NCI-H1436 (cell line): ENCODE measurements at regions not wholly inside any gene's neighbourhood (a gene's known extent, or its start where the extent isn't known, plus 50 kb on each side); places are given as distances from the start of the nearest gene placed in this dataset.

Source experiments
- DNase-seq: peaks from one replicate; lab custom pipeline; 2025; lab: John Stamatoyannopoulos, UW

DNA sequence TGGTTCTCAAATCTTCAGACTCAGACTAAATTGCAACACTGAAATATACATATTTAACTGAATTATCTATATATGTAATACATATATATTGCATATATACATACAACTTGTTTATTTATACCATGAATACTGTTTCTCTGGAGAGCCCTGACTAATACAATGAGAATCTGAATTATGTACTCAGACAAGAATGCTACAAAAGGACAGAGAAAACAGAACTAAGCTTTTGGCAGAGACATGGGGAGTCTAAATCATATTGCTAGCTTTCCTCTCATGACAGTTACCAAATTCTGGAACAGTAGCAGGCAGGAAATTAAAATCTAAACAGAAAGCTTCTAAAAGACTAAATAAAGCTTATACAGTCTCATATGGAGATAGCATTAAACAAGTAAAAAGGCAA, 142.4 kb upstream of the KCNMB2 start:
- DNase-seq, result no peak

DNA sequence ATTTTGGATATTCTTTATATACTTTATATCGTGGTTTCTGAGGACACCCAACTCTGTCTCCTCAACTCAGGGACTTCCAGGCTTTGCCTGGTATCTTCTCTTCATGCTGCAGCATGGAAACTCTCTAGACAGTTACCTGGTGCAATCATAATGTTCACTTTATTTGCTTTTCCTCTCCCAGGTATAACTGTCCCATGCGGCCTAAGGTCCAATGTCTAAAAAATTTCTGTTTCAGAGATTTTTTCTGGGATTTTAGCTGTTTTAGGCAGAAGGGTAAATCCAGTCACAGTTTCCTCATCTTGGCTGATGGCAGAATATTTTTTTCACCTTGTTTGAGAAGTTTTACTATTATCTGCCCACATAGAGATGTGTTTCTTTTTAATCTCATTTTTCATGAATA, 139.9 kb upstream of the KCNMB2 start:
- no peak for DNase-seq

DNA sequence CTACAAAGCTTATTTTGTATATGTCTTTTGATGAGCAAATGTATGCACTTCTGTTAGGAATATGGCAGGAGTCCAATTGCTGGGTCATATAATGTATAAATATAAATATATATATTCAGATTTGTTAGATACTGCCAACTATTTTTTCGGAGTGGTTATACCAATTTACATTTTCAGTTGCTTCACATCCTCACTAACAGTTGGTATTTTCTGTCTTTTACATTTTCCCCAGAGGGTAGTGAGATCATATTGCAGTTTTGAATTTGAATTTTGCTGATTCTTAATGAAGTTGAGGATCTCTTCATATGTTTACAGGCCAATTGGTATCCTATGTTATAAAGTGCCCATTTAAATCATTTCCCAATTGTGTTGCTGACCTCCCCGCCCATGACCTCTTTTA, 139.0 kb upstream of the KCNMB2 start:
- DNase-seq, result no peak

DNA sequence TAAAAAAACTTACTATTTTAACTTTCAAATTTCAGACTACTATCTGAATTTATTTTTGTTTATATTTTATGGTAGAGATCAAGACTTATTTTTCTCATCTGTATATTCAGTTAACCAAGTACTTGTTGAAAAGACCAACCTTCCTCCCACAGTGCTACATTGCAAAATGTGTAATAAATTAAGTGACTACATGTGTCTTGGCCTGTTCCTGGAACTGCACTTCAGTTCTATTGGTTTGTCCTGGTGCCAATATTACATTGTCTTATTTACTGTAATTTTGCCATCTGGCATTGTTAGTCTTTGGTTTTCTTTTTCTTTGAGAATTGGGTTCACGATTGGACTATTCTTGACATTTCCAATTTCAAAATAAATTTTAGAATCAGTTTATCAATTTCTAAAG, 138.4 kb upstream of the KCNMB2 start:
- DNase-seq, result no peak

DNA sequence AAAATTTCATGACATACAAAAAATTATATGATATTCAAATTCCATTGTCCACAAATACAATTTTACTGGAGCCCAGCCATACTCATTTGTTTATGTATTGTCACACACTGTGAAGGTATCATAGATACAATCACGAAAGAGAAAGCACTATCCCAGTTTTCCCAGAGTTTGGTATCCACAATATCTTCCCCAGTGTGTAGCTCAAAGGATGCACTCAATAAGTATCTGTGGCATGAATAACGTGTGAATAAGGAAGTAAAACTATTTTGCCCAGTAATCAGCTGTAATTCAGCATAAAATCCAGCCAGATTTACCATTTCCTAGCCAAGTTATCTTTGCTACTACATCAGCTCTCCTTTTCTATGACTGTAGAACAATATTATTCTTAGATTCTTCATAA, 131.3 kb upstream of the KCNMB2 start:
- no peak for DNase-seq

DNA sequence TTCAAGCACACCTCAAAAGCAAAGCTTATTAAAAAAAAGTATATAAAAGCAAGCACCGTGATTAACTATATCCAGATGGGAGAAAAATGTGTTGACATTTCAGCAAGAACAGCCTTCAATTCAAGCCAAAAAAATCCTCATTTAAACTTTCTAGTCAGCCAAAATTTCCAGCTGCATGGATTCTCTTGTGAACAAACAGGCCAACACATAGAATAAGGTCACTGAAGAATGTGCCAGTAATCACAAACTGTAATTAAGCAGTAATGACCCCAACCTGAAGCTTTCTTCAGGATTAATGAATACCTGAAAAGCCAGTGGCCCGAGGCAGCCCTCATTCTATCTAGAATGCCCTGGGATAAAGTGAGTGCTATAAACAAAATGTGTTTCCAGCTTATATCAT, 130.7 kb upstream of the KCNMB2 start:
- no peak for DNase-seq

DNA sequence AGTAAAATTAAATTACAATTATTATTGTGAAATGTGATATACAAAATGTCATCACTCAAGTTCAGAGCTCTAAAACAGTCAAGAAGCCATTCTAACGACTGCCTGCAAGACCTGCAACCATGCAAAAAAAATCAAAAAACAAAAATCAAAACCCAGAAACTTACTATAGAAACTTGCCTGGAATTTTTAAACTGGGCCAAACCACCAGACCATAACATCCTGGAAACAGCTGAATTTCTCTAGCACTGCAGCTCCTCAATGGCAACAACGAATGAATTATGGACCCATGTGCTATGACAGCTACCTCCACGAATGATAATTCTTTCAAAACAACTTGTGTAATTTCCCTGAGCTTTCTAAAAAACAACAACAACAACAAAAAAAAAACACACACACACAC, 130.0 kb upstream of the KCNMB2 start:
- no peak for DNase-seq

DNA sequence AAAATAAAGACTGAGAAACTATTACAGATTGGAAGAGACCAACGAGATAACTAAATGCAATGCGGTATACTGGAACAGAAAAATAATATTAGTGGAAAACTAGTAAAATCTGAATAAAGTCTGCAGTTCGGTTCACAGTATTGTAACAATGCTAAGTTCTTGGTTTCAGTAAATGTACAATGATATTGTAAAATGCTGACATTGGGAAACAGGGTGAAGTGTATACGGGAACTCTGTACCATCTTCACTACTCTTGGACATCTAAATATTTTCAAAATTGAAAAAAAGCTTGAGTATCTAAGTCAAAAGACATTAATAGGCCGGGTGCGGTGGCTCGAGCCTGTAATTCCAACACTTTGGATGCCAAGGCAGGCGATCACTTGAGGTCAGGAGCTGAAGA, 120.9 kb upstream of the KCNMB2 start:
- no peak for DNase-seq

DNA sequence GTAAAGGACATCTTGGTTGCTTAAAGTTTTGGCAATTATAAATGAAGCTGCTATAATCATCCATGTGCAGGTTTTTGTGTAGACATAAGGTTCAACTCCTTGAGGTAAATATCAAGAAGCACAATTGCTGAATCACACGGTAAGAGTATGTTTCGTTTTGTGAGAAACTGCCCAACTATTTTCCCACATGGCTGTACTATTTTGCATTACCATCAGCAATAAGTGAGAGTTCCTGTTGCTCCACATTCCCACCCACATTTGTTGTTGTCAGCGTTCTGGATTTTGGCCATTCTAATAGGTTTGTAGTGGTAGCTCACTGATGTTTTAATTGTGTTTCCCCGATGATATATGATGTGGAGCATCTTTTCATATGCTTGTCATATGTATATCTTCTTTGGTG, 118.5 kb upstream of the KCNMB2 start:
- DNase-seq, result no peak

DNA sequence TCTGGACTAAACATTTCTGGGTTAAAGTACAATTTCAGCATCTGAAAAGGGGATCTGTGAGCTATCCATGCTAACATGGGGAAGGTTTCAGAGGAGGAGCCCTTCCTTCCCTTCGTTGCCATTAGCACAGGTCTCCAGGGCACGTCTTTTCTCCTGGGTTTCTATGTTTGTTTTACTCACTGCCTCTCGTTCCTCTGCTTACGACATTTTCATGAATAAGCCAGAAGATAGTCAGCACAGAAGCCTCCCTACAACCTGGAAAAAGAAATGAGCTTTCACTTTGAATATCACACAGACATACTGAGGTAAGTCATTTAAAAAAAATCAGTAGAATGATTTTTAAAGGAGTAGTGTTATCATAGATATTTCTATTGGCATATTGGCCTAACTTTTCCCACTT, 117.2 kb upstream of the KCNMB2 start:
- DNase-seq, result peak; percentile 39

DNA sequence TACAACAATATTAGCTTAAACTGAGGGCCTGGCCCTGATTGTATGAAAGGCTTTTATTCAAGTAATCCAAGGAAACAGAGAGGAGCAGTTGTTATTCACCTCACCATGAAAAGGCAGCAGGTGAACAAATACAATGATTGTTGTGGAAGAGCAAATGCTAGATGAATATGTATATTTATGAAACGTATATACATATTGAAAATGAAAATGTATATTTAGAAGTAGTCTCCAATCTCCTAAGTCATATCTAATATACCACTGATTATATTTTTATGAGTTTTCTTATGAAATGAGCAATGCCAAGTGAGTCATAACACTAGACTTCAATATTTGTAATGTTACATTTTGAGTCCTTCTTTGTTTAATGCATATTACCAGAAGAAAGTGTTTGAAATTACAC, 116.2 kb upstream of the KCNMB2 start:
- DNase-seq, result peak; percentile 45

DNA sequence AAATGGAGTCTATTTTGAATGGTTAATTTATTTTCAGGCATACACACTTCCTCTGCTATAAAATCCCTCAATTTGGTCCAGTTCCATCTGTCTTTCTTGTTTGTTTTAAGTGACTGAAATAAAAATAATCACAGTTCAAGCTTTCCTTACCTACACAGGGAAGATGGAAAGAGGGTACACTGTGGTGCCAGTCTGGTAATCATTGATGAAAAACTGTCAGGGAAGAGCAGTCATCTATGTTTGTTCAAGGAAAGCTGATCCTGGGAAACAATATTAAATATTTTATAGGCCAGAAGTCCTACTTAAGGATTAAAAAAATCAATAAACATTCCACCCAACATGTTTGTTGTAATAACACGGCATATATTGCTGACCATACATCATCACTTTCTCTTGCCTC, 115.2 kb upstream of the KCNMB2 start:
- no peak for DNase-seq

DNA sequence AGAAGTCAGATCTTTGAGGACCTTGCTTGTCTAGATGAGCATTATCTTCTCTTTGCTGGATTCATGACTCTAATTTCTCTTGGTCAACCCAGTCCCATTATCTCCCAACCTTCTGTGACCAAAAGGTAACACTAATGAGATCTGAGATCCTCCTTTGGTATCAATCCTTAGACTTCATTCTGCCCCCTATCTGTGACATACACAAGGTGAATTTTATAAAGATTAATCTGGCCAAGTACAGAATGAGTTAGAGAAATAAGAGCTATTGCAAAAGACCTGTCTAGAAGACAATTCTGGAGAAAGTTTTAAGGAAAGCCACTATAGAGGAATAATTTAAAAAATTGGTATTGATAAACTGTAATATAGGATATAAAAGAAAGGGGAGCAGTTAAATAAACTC, 113.8 kb upstream of the KCNMB2 start:
- DNase-seq, result no peak

DNA sequence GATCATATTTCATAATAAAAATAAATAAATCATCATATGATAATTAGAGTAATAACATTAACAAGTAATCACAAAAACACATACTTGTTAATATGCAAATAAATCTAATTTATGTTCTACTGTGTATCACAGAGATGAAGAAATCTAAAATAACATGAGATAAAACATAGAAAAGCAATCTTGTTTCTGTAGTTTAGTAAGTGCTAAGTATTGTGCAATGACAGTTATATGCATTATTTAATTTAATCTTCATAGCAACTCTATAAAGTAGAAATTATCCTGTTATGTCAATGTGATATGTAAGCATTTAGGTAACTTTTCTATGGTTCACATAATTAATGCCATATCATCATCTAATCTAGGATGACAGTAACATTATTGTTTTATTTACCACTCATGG, 108.2 kb upstream of the KCNMB2 start:
- DNase-seq, result no peak

DNA sequence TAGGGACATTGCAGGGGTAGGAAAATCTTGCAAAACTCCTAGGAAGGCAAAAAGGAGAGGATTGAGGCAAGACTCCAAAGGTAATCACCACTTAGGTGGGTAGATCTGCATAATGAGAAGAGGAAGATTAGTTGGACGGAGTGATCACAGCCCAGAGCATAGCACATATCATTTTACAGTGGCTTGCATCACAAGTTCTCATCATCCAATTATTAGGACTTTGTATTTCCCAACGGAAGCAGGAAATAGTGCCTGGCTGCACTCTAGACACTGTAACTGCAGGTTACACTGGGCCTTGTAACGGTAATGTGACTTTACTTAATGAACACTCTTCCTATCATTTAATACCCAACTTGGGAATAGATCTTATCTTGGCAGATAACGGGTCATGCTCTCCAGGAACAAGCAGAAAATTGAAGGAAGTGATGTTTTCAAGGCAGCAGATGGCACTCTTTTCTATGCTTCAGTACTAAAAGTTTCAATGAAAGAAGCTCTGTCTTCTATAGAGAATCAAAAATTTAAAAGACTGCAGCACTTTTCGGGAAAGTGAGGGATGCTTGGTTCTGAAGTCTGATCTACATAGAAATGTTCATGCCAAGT, 101.9 kb upstream of the KCNMB2 start:
- no peak for DNase-seq

DNA sequence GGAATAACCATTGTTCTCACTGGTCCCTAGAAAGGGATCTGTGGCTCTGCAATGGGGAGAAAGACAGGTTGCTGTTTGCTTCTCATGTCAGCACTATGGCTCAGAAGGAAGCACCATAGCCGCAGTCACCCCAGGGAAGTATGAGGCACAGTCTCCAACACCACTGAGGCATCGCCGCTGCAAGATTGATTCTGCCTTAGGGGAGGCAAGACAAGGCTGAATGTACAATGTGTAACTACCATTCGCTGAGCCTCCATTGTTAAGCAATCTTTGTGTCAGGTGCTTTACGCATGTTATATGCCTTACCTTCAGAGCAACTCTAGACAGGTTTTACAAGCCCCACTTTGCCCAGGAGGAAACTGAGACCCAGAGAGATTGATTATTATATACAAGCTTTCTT, 100.7 kb upstream of the KCNMB2 start:
- DNase-seq, result no peak

DNA sequence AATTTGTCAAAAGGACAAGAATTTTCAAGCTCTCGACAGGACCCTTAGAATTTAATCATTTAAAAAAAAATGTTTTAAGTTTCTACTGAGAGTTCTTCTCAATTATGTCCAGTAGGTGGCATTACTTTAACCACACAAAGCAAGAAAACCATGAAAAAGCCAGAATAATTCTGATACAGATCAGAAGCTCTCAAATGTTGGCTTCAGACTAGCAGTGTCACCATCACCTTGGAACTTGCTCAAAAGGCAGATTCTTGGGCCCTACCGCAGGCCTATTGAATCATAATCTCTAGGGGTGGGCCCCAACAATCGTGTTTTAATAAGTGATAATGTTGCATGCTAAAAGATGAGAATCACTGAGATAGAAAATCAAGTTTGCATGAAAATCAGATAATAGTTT, 99.5 kb upstream of the KCNMB2 start:
- peak; percentile 43 for DNase-seq

DNA sequence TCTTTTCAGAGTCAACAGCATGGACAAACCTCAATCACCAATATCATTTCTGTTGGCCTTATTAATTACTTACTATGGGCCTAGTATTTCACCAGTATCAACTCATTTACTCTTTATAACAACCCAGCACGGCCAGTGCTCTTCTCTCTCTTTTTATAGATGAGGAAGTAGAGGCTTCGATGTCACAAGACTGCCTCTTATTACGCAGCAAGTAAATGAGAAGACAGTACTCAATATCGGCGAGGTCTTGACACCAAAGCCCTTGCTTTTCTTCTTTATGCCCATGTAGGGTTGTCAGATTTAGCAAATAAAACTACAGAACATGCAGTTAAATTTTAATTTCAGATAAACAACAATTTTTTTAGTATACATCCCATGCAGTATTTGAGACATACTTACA, 99.0 kb upstream of the KCNMB2 start:
- DNase-seq, result no peak

DNA sequence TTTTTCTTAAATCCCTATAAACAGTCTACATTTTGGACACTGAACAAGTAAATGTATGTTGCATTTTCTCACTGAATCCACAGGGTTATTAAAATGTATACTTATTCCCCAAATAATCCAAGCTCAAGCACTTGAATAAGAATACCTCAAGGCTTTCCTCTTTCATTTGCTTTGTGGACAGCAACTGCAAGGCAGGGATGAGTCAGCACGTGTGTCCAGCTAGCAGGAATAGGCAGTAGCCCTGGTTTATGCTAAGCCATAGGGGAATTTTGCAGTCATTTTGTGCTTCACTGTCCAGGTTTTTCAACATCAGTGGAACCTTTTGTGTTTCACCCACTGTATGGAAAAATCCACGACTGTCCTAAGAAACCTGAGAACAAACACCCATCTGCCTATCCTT, 96.7 kb upstream of the KCNMB2 start:
- DNase-seq, result no peak

DNA sequence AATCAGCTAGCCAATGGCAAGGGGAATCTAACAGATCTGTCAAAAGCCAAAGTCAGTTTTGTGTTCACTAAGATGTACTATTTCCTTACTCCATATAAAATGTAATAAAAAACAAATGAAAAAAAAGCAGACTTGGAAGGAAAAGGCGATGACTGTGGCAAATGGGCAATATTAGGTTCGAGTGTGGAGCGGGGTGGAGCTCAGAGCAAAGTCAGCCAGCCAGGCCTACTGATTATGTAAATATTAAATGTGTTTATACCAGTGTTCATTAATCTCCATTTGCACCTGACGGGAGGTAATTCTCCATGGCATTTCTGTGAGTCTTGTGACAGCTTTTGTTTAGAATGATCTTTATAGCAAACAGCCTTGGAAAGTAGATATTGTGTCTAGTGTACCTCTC, 96.2 kb upstream of the KCNMB2 start:
- no peak for DNase-seq

DNA sequence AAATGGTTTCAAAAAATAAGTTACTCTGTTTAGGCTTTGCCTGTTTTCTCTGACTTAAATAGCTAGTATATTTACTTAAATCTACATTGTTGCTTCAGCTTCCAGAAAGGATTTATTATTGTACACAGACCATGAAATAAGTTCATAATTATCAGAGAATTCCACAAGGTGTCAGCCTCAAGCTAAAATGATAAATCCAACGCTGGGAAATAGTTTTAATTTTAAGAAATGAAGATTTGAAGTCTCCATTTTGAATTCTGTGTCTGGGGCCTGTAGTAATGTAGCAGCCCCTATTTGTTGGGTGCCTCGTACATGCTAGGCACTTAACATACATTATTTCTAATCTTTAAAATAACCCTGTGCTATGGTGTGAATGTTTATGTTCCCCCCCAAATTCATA, 92.6 kb upstream of the KCNMB2 start:
- no peak for DNase-seq

DNA sequence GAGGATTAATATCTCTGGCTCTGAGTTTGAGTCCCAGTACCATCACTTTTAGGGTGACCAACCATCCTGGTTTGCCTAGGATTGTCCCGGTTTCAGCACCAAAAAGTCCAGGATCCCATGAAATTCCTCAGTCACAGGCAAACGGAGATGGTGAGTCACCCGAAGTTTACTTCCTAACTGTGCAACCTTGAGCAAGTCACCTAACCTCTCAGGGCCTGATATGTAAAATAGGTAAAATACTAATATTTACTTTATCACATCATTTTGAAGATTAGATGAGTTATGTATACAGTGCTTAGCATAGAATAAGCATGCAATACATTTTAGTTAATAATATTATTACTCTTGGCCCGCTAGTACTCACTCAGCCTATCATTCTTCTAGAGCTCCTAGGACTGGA, 91.1 kb upstream of the KCNMB2 start:
- DNase-seq, result no peak

DNA sequence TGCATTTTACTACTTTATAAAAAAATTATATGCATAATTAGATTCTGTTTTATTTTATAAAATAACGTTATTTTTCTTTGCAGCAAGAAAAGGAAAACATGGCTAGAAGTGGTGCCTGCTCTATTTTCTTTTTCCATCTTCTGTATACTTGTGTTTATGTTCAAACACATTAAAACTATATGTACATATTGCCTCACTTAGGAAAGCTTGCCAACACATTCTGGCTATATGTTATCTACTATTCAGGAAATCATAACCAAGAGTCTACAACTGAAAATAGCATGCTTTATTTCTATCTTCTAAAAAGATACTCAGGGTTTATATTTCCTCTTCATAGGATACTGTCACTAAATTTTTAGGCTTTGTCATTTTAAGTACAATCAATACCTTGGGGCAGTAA, 90.2 kb upstream of the KCNMB2 start:
- DNase-seq, result no peak

DNA sequence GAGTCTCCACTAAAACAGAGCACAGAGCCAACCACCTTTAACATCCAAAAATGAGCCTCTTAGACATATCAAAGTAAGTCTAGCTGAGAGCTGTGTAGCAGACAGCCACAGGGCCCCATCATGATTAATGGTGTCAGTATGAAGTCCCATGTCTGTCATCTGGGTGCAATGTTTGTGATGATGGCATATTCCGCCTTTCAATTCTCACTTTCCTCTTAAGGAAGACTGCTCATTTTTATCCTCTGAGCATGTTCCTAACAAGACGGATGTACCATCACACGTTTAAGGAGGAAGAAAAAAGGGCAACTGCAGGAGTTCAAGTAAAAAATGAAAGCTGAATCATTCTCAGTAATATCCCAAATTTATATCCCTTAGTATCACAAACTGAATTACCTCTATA, 85.8 kb upstream of the KCNMB2 start:
- no peak for DNase-seq

DNA sequence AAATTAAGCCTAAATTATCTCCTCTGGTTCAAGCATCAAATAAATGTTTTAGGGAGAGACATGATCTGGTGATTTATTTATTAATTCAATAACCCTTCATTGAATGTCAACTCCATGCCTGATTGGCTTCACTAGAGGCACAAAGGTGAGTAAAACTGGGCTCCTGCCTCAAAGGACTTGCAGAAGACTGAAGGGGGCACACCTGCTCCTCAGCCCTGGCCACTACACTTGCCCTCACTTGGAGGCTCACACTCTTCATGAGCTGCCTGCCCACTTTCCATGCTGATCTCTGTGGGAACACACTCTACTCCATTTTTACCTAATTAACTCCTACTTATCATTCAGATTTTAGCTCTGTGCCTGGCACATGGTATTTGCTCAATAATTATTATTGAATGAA, 84.4 kb upstream of the KCNMB2 start:
- DNase-seq, result no peak
